Trophoblast cell (in vitro differentiated cells and primary cell): ENCODE measurements at regions not wholly inside any gene's neighbourhood (a gene's known extent, or its start where the extent isn't known, plus 50 kb on each side); places are given as distances from the start of the nearest gene placed in this dataset.

ENCODE experiments used
- DNase-seq, 2 donors: peaks; one replicate each; pipeline ENCODE4 v3.0.0-alpha.2; 2016
- H2AFZ ChIP-seq: 2 replicates; pipeline ENCODE4 v1.6.1; 2013; ENCODE audit warnings: low read length, moderate library complexity, mild to moderate bottlenecking; ENCODE audit not compliant: insufficient read depth, poor library complexity
- H2AK5ac ChIP-seq: 2 replicates; pipeline ENCODE4 v1.6.1; 2013; ENCODE audit warnings: mild to moderate bottlenecking, low read length
- H2BK120ac ChIP-seq: 2 replicates; pipeline ENCODE4 v1.6.1; 2013; ENCODE audit warnings: low read length, mild to moderate bottlenecking, moderate library complexity; ENCODE audit not compliant: insufficient read depth, poor library complexity
- H2BK12ac ChIP-seq: 2 replicates; pipeline ENCODE4 v1.6.1; 2013; ENCODE audit warnings: mild to moderate bottlenecking, low read length, moderate library complexity
- H2BK5ac ChIP-seq: 2 replicates; pipeline ENCODE4 v1.6.1; 2013; ENCODE audit warnings: low read length, low read depth, moderate library complexity, mild to moderate bottlenecking; ENCODE audit not compliant: poor library complexity
- H3K14ac ChIP-seq: 2 replicates; pipeline ENCODE4 v1.6.1; 2013; ENCODE audit warnings: mild to moderate bottlenecking, low read length
- H3K18ac ChIP-seq: 2 replicates; pipeline ENCODE4 v1.6.1; 2013; ENCODE audit warnings: mild to moderate bottlenecking, low read length
- H3K23ac ChIP-seq: 2 replicates; pipeline ENCODE4 v1.6.1; 2013; ENCODE audit warnings: low read length
- H3K27ac ChIP-seq: 2 replicates; pipeline ENCODE4 v1.5.1; 2013; ENCODE audit warnings: low read depth, mild to moderate bottlenecking, inconsistent platforms, low read length, moderate library complexity
- H3K27me3 ChIP-seq: 2 replicates; pipeline ENCODE4 v1.6.1; 2013; ENCODE audit warnings: inconsistent platforms, mild to moderate bottlenecking, low read length, moderate library complexity; ENCODE audit not compliant: insufficient read depth
- H3K36me3 ChIP-seq, 2 experiments: 1 replicate in 1 of 2; 2 replicates in 1 of 2; pipeline ENCODE4 v1.6.1; 2013; ENCODE audit warnings: low read length in 2 of 2, mild to moderate bottlenecking in 2 of 2, moderate library complexity in 1 of 2; ENCODE audit not compliant: insufficient read depth in 2 of 2, control insufficient read depth in 1 of 2
- H3K4ac ChIP-seq: 2 replicates; pipeline ENCODE4 v1.6.1; 2013; ENCODE audit warnings: low read depth, mild to moderate bottlenecking, low read length, moderate library complexity
- H3K4me1 ChIP-seq, 2 experiments: 1 replicate in 1 of 2; 2 replicates in 1 of 2; pipeline ENCODE4 v1.6.1; 2013; ENCODE audit warnings: low read length in 2 of 2, mild to moderate bottlenecking in 2 of 2, moderate library complexity in 1 of 2; ENCODE audit not compliant: insufficient read depth in 2 of 2, control insufficient read depth in 1 of 2
- H3K4me2 ChIP-seq: 2 replicates; pipeline ENCODE4 v1.6.1; 2013; ENCODE audit warnings: inconsistent platforms, mild to moderate bottlenecking, low read length, moderate library complexity
- H3K4me3 ChIP-seq: 2 replicates; pipeline ENCODE4 v1.5.1; 2013; ENCODE audit warnings: mild to moderate bottlenecking, low read depth, low read length, inconsistent platforms
- H3K79me1 ChIP-seq: one replicate; pipeline ENCODE4 v1.6.1; 2013; ENCODE audit warnings: low read length
- H3K79me2 ChIP-seq: 2 replicates; pipeline ENCODE4 v1.6.1; 2013; ENCODE audit warnings: low read length, mild to moderate bottlenecking; ENCODE audit not compliant: control insufficient read depth, insufficient read depth, poor library complexity
- H3K9ac ChIP-seq: 2 replicates; pipeline ENCODE4 v1.6.1; 2013; ENCODE audit warnings: mild to moderate bottlenecking, low read length
- H3K9me3 ChIP-seq: 2 replicates; pipeline ENCODE4 v1.6.1; 2013; ENCODE audit warnings: low read depth, mild to moderate bottlenecking, control low read depth, inconsistent platforms, low read length; ENCODE audit not compliant: insufficient read depth
- H4K12ac ChIP-seq: 2 replicates; pipeline ENCODE4 v1.6.1; 2013; ENCODE audit warnings: low read depth, mild to moderate bottlenecking, low read length, moderate library complexity
- H4K8ac ChIP-seq: 2 replicates; pipeline ENCODE4 v1.6.1; 2013; ENCODE audit warnings: low read depth, mild to moderate bottlenecking, low read length, moderate library complexity
- H4K91ac ChIP-seq: one replicate; pipeline ENCODE4 v1.6.1; 2013; ENCODE audit warnings: low read depth, mild to moderate bottlenecking, low read length, moderate library complexity
- WGBS: extraction: QIAGEN DNeasy Blood & Tissue Kit; methylation state at CpG from one replicate; pipeline ENCODE4 v1.1.7; 2013; ENCODE audit warnings: missing lambda C conversion rate; ENCODE audit not compliant: insufficient read length, insufficient coverage; ENCODE audit errors: extremely low coverage; 5-methylcytosine and 5-hydroxymethylcytosine counted together

GRCh38 chr2:181785691-181786344 is 105.5 kb upstream of the NEUROD1 start:
- peaks cover 21 to 29% of the 10 kb centered on the region in 2 experiments for H3K4me1 ChIP-seq
- H3K4ac ChIP-seq = no peak overlapping the region
- no peak overlapping the region for H2AFZ ChIP-seq
- no peak overlapping the region for H3K9ac ChIP-seq
- peak overlapping the region; percentile 81 for H3K27ac ChIP-seq
- H3K14ac ChIP-seq = no peak overlapping the region
- peaks cover 4% of the 10 kb centered on the region for H3K79me2 ChIP-seq
- no peak overlapping the region for H2AK5ac ChIP-seq
- no peak overlapping the region for H3K4me3 ChIP-seq
- WGBS = no CpG with 5 or more reads among the region's 2 CpGs
- peak; percentile 46 to 79 for DNase-seq
- no peak overlapping the region for H2BK12ac ChIP-seq
- no peak overlapping the region for H3K23ac ChIP-seq
- no peaks in the 10 kb centered on the region for H3K27me3 ChIP-seq
- H2BK5ac ChIP-seq = no peak overlapping the region
- H4K8ac ChIP-seq = no peak overlapping the region
- H2BK120ac ChIP-seq = no peak overlapping the region
- no peak overlapping the region for H4K12ac ChIP-seq
- peaks cover 36% of the 10 kb centered on the region for H3K79me1 ChIP-seq
- no peak overlapping the region for H4K91ac ChIP-seq
- no peak overlapping the region for H3K18ac ChIP-seq
- no peak overlapping the region for H3K4me2 ChIP-seq
- H3K36me3 ChIP-seq = no peaks in the 10 kb centered on the region
- H3K9me3 ChIP-seq = no peaks in the 10 kb centered on the region

GRCh38 chr2:181786371-181787228 is 104.9 kb upstream of the ITPRID2 start:
- DNase-seq = no peak

GRCh38 chr2:181787310-181788048 is 104.1 kb upstream of the ITPRID2 start:
- Histone ChIP-seq H3K4me3 (no peak overlapping the region), H2AFZ (no peak overlapping the region), H2AK5ac (peak overlapping the region; percentile 80), H3K23ac (no peak overlapping the region), H3K27ac (no peak overlapping the region), H3K9me3 (no peaks in the 10 kb centered on the region), H2BK120ac (peak overlapping the region; percentile 98), H3K4ac (peak overlapping the region; percentile 80), H3K27me3 (no peaks in the 10 kb centered on the region), H3K4me2 (no peak overlapping the region), H4K8ac (no peak overlapping the region), H2BK5ac (peak overlapping the region; percentile 93), H4K12ac (no peak overlapping the region), H3K36me3 (no peaks in the 10 kb centered on the region), H3K79me2 (no peaks in the 10 kb centered on the region), H3K9ac (no peak overlapping the region), H3K79me1 (peaks cover 28% of the 10 kb centered on the region), H2BK12ac (peak overlapping the region; percentile 99), H3K18ac (peak overlapping the region; percentile 51), H4K91ac (peak overlapping the region; percentile 97), H3K14ac (peak overlapping the region; percentile 68), H3K4me1 (peaks cover 13 to 20% of the 10 kb centered on the region in 2 experiments)
- WGBS = no CpG with 5 or more reads among the region's 3 CpGs
- DNase-seq = no peak

More at GRCh38 chr2:181786371-181787228, 104.9 kb upstream of the ITPRID2 start:
- Histone ChIP-seq H3K27ac (peak overlapping the region; percentile 81), H2BK5ac (peak overlapping the region; percentile 93), H3K79me2 (no peaks in the 10 kb centered on the region), H3K27me3 (no peaks in the 10 kb centered on the region), H3K36me3 (no peaks in the 10 kb centered on the region), H3K14ac (peak overlapping the region; percentile 29), H3K4me2 (no peak overlapping the region), H2BK120ac (peak overlapping the region; percentile 98), H2BK12ac (peak overlapping the region; percentile 99), H2AFZ (no peak overlapping the region), H4K91ac (peak overlapping the region; percentile 97), H3K18ac (peak overlapping the region; percentile 51), H3K4me1 (peaks cover 15 to 22% of the 10 kb centered on the region in 2 experiments), H3K9me3 (no peaks in the 10 kb centered on the region), H3K4me3 (no peak overlapping the region), H4K8ac (peak overlapping the region; percentile 34), H4K12ac (peak overlapping the region; percentile 35), H3K79me1 (peaks cover 30% of the 10 kb centered on the region), H3K9ac (no peak overlapping the region), H2AK5ac (peak overlapping the region; percentile 80), H3K23ac (peak overlapping the region; percentile 9), H3K4ac (peak overlapping the region; percentile 80)
- WGBS = no CpG with 5 or more reads among the region's 4 CpGs

- H3K36me3 ChIP-seq = no peaks in the 10 kb centered on the region
- no peak overlapping the region for H3K4me3 ChIP-seq
- no peaks in the 10 kb centered on the region for H3K79me2 ChIP-seq
- H2BK12ac ChIP-seq = no peak overlapping the region
- H2AK5ac ChIP-seq = no peak overlapping the region
- H3K9me3 ChIP-seq = no peaks in the 10 kb centered on the region
- no peak overlapping the region for H3K4ac ChIP-seq
- H3K14ac ChIP-seq = no peak overlapping the region
- no CpG with 5 or more reads among the region's 3 CpGs for WGBS
- no peak overlapping the region for H3K9ac ChIP-seq
- no peak overlapping the region for H3K23ac ChIP-seq
- peaks cover 22% of the 10 kb centered on the region for H3K79me1 ChIP-seq
- no peak overlapping the region for H2BK120ac ChIP-seq
- H2BK5ac ChIP-seq = no peak overlapping the region
- H3K27me3 ChIP-seq = no peaks in the 10 kb centered on the region
- no peak overlapping the region for H3K18ac ChIP-seq
- no peak overlapping the region for H4K91ac ChIP-seq
- DNase-seq = peak in 1 of 2 donors; percentile 49
- no peak overlapping the region for H3K4me2 ChIP-seq
- no peak overlapping the region for H4K8ac ChIP-seq
- no peak overlapping the region for H4K12ac ChIP-seq
- H3K27ac ChIP-seq = no peak overlapping the region
- no peak overlapping the region for H2AFZ ChIP-seq
- peaks cover 13 to 15% of the 10 kb centered on the region in 2 experiments for H3K4me1 ChIP-seq
Measured at GRCh38 chr2:181788897-181789555, 102.5 kb upstream of the ITPRID2 start.
